ENCODE measurements at regions not wholly inside any gene's neighbourhood (a gene's known extent, or its start where the extent isn't known, plus 50 kb on each side); places are given as distances from the start of the nearest gene placed in this dataset.

GRCh38 chr20:4617019-4617418 is 69.2 kb upstream of the PRNP start:
- TF ChIP-seq POLR2AphosphoS5 (IDR thresholded peaks at IDR 0.05; ENCODE audit: borderline replicate concordance, low read depth, low read length) (no peak), FOXP2 (optimal IDR thresholded peaks at IDR 0.05; ENCODE audit: control extremely low read depth, extremely low read length, insufficient read depth) (no peak)
